Mucosa of rectum (tissue), 2 donors: ENCODE measurements at regions not wholly inside any gene's neighbourhood (a gene's known extent, or its start where the extent isn't known, plus 50 kb on each side); places are given as distances from the start of the nearest gene placed in this dataset.

Source experiments
- H3K27ac ChIP-seq, 2 donors: one replicate each; pipeline ENCODE4 v1.7.0; 2013; ENCODE audit warnings: inconsistent platforms in 2 of 2, low read depth in 2 of 2, low read length in 2 of 2
- H3K27me3 ChIP-seq, 2 donors: one replicate each; pipeline ENCODE4 v1.7.0; 2013; ENCODE audit warnings: low read length in 2 of 2; ENCODE audit not compliant: control insufficient read depth in 2 of 2, insufficient read depth in 2 of 2
- H3K36me3 ChIP-seq, 2 donors: one replicate each; pipeline ENCODE4 v1.7.0; 2013; ENCODE audit warnings: low read length in 2 of 2; ENCODE audit not compliant: control insufficient read depth in 2 of 2, insufficient read depth in 2 of 2
- H3K4me1 ChIP-seq, 2 donors: one replicate each; pipeline ENCODE4 v1.7.0; 2013; ENCODE audit warnings: low read length in 2 of 2, mild to moderate bottlenecking in 1 of 2; ENCODE audit not compliant: control insufficient read depth in 2 of 2, insufficient read depth in 2 of 2
- H3K4me3 ChIP-seq, 2 donors: one replicate each; pipeline ENCODE4 v1.7.0; 2013; ENCODE audit warnings: low read length in 2 of 2
- H3K9ac ChIP-seq, 2 donors: one replicate each; pipeline ENCODE4 v1.7.0; 2013; ENCODE audit warnings: low read length in 2 of 2, low read depth in 1 of 2, mild to moderate bottlenecking in 1 of 2
- H3K9me3 ChIP-seq, 2 donors: one replicate each; pipeline ENCODE4 v1.7.0; 2013; ENCODE audit warnings: low read length in 2 of 2; ENCODE audit not compliant: control insufficient read depth in 2 of 2
- donor health status: healthy.
- donor health status: Normal muscosa, but diverticular disease.

DNA sequence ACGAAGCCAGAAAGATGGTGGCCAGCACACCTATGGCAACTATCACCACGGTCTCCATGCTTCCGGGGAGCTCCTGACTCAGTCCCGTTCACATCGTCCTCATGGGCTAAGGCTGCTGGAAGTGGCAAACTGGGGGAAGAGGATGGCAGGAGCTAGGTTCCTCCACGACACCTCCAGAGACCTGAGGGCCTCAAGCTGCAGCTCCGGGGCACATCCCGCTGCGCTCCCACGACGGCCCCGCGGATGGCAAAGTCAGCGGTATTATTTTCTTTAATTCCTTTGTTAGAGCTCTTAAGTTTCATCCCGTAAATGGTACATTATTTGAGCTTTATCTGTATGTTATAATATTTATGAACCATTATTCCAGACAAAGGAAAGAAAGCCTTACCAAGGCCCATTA lies 190.5 kb downstream of the DACT1 start:
- no peaks in the 10 kb centered on the region for H3K27me3 ChIP-seq
- no peak overlapping the region for H3K27ac ChIP-seq
- H3K36me3 ChIP-seq = no peaks in the 10 kb centered on the region
- H3K4me1 ChIP-seq = peaks cover 0 to 4% of the 10 kb centered on the region in 2 donors
- no peaks in the 10 kb centered on the region for H3K9me3 ChIP-seq
- no peak overlapping the region for H3K4me3 ChIP-seq
- H3K9ac ChIP-seq = no peak overlapping the region

DNA sequence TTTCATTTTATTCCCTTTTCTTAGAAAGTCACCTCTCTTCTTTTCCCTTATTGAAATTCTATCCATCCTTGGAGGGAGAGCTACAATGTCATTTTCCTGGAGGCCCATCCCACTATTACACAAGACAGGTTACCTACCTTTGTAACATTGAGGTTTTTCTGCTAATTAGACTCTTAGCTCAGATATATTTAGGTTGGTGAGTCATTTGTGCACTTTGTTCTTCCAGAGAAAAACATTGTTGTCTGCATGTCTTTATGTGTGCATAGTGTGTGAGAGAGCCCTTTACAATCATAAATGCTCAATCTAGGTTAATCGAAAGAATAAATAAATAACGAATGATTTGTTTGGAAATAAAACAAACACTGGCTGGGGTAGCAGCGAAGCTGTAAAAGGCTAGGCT lies 191.8 kb downstream of the DACT1 start:
- Histone ChIP-seq H3K27me3 (no peaks in the 10 kb centered on the region), H3K36me3 (no peaks in the 10 kb centered on the region), H3K9me3 (no peaks in the 10 kb centered on the region), H3K9ac (no peak overlapping the region), H3K4me1 (peaks cover 0 to 4% of the 10 kb centered on the region in 2 donors), H3K27ac (peak overlapping the region; percentile 5 to 46), H3K4me3 (peak overlapping the region in 1 of 2 donors; percentile 14)

DNA sequence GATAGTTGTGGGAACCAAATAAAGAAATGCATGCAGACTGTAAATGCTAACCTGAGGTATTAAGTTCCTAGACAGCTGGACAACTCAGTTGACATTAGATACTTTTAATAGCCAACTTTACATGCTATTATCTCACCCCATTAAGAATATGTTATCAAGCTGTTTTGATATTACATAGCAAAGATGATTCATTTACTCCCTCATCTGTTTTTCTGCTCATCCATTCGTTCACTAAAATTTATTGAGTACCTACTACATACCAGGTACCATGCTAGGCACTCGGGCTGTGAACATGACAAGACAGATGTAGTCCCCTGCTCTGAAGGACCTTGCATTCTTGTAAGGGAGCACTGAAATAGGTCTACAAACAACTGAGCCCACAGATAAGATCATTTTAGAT lies 192.4 kb downstream of the DACT1 start:
- no peaks in the 10 kb centered on the region for H3K9me3 ChIP-seq
- H3K9ac ChIP-seq = no peak overlapping the region
- H3K27me3 ChIP-seq = no peaks in the 10 kb centered on the region
- H3K36me3 ChIP-seq = no peaks in the 10 kb centered on the region
- H3K4me3 ChIP-seq = no peak overlapping the region
- peaks cover 0 to 4% of the 10 kb centered on the region in 2 donors for H3K4me1 ChIP-seq
- peak overlapping the region in 1 of 2 donors; percentile 5 for H3K27ac ChIP-seq

DNA sequence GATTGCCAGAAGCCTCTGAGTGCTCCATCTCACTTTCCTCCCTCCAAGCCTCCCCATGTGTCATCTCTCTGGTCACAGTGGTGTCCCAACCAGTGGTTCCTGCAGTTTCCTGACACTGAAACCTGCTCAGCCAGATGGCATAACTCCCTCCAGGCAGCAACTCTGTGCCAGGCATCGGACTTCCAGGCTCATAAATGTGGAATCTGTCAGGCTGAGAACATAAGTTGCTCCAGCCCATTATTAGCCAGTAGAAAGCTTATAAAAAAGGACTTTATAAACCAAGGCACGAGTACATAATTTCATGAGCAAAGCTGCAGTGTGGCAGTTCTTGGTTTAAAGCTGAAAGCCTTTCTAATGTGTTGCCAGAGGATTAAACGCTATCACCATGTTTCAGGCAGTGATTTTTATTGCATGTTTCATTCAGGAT lies 194.3 kb downstream of the DACT1 start:
- no peaks in the 10 kb centered on the region for H3K36me3 ChIP-seq
- no peaks in the 10 kb centered on the region for H3K27me3 ChIP-seq
- no peak overlapping the region for H3K9ac ChIP-seq
- no peak overlapping the region for H3K27ac ChIP-seq
- H3K4me1 ChIP-seq = peaks cover 0 to 4% of the 10 kb centered on the region in 2 donors
- H3K9me3 ChIP-seq = no peaks in the 10 kb centered on the region
- no peak overlapping the region for H3K4me3 ChIP-seq

DNA sequence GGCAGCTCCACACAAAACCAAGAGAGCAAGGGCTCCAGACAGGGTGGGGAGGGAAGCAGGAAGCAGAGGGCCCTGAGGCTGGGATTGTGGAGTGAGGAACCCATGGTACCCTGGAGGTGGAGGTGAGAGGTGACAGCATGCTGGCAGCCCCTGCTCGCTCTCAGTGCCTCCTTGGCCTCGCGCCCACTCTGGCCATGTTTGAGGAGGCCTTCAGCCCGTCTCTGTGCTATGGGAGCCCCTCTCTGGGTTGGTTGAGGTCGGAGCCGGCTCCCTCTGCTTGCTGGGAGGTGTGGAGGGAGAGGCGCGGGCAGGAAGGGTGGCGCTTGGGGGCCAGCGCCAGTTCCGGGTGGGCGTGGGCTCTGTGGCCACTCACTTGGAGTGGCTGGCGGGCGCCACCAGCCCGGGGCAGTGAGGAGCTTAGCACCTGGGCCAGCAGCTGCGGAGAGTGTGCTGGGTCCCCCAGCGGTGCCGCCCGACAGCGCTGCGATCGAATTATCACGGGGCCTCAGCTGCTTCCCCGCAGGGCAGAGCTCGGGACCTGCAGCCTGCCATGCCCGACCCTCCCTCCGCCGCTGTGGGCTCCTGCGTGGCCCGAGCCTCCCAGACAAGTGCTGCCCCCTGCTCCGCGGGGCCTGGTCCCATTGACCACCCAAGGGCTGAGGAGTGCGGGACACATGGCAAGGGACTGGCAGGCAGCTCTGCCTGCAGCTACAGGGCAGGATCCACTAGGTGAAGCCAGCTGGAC lies 196.0 kb downstream of the DACT1 start:
- Histone ChIP-seq H3K27me3 (no peaks in the 10 kb centered on the region), H3K9me3 (no peaks in the 10 kb centered on the region), H3K9ac (no peak overlapping the region), H3K4me1 (peaks cover 0 to 4% of the 10 kb centered on the region in 2 donors), H3K27ac (no peak overlapping the region), H3K36me3 (no peaks in the 10 kb centered on the region), H3K4me3 (no peak overlapping the region)

DNA sequence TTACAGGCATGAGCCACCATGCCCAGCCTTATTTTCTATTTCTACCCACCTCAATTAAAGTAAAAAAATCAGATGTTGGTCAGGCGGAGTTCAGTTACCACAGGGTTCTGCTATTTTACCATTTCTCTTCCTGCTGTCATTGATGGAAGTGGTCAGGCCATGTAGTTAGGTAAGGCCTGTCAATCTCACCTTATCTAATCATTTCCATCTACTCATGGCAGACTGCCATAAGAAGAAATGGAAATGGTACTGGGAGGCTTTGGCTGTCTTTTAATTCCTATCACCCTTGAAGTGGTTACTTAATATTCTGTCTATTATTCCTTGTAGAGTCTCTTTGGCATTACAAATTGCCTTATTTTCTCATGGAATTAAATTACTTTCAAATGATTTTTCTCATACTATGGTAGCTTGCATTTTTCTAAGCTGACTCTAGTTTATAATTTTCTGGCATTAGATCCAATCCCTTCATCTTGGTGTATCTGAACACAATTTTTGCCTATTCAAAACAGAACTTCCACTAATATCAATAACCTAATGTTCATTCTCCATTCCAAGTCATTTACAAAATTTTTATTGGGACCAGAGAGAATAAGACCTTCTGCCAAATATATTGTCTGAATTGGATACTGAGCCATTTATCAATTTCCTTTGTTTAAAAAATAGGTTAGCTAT lies 198.7 kb downstream of the DACT1 start:
- Histone ChIP-seq H3K27me3 (no peaks in the 10 kb centered on the region), H3K27ac (no peak overlapping the region), H3K4me1 (no peaks in the 10 kb centered on the region), H3K4me3 (no peak overlapping the region), H3K9ac (no peak overlapping the region), H3K9me3 (no peaks in the 10 kb centered on the region), H3K36me3 (no peaks in the 10 kb centered on the region)

DNA sequence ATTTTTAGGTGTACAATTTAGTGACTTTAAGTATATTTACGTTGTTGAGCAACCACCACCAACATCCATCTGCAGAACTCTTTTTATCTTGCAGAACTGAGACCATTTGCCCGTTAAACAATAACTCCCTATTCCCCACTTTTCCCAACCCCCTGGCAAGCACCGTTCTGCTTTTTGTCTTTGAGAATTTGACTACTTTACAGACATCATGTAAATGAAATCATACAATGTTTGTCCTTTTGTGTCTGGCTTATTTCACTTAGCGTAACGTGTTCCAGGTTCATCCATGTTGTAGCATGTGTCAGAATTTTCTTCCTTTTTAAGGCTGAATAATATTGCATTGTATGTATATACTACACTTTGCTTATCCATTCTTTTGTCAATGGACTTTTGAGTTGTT lies 201.5 kb downstream of the DACT1 start:
- H3K4me1 ChIP-seq = no peaks in the 10 kb centered on the region
- no peak overlapping the region for H3K27ac ChIP-seq
- no peaks in the 10 kb centered on the region for H3K9me3 ChIP-seq
- H3K4me3 ChIP-seq = no peak overlapping the region
- H3K36me3 ChIP-seq = no peaks in the 10 kb centered on the region
- no peak overlapping the region for H3K9ac ChIP-seq
- H3K27me3 ChIP-seq = no peaks in the 10 kb centered on the region

DNA sequence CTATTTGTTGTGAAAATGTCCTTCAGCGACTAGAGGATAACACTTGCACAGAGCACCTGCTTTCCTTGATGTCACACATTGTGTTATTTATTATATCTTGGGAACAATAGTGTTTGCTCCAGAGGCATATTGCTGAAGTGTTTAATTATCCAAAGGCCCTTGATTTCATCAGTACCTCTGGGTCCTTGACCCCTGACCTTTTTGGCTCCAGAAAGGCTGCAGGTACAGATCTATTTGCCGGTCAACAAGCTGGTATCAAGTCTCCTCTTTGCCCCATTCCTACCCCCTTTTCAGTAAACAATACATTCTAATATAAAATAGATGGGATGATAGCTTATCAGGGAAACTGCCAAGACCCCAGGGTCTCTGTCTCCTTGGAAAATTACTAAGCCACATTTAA lies 206.8 kb downstream of the DACT1 start:
- Histone ChIP-seq H3K4me3 (no peak overlapping the region), H3K27ac (no peak overlapping the region), H3K27me3 (no peaks in the 10 kb centered on the region), H3K36me3 (no peaks in the 10 kb centered on the region), H3K4me1 (no peaks in the 10 kb centered on the region), H3K9ac (no peak overlapping the region), H3K9me3 (no peaks in the 10 kb centered on the region)

DNA sequence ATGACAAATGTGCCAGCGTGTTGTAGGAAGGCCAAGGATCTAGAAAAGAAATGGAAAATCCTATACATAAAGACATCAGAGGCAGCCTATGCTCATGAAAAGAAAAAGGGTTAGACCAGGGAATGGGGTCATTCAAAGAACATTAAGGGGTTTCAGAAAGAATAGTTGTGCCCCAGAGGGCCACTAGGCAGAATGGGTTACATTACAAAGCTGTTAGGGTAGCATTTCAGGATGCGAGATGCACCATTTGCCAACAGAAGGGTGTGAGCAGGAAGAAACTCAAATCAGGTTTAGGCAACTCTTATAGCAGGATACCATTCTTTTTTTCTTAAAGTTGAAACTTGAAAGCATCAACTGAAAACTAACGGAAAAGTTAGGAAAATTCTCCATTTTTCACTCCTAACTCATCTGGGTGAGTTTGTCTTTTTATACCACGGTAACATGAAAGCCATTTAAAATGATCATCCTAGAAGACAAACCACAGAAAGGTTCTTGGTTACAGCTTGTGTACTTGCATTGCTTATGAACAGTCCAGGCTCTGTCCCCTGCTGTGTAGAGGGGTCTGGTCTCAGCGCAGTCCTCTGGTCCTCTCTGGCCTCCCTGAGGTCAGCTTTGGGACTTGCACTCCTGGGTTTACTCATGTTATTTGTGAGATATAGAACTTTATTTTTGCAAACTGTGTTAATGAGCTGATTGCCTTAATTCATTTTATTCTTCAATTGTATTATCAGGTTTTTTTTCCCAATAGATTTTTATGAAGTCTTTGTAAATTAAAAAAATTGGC lies 209.1 kb downstream of the DACT1 start:
- Histone ChIP-seq H3K27me3 (no peaks in the 10 kb centered on the region), H3K36me3 (no peaks in the 10 kb centered on the region), H3K4me3 (no peak overlapping the region), H3K9ac (no peak overlapping the region), H3K9me3 (no peaks in the 10 kb centered on the region), H3K4me1 (no peaks in the 10 kb centered on the region), H3K27ac (no peak overlapping the region)

DNA sequence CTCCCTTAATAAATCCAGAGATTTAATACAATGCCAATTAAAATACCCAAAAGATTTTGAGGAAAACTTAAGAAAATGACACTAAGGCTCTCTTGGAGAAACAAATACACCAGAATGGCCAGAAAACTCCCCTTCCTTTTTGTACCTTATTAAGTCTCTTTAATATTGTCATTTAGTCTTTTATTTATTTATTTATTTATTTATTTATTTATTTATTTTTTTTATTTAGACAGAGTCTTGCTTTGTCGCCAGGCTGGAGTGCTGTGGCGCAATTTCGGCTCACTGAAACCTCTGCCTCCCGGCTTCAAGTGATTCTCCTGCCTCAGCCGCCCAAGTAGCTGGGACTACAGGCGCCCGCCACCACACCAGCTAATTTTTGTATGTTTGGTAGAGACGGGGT lies 210.6 kb downstream of the DACT1 start:
- H3K4me3 ChIP-seq = no peak overlapping the region

More for the DNA sequence above, 210.6 kb downstream of the DACT1 start:
- no peaks in the 10 kb centered on the region for H3K27me3 ChIP-seq
- no peak overlapping the region for H3K27ac ChIP-seq
- no peaks in the 10 kb centered on the region for H3K9me3 ChIP-seq
- no peak overlapping the region for H3K9ac ChIP-seq
- no peaks in the 10 kb centered on the region for H3K4me1 ChIP-seq
- no peaks in the 10 kb centered on the region for H3K36me3 ChIP-seq
